ENCODE measurements at regions not wholly inside any gene's neighbourhood (a gene's known extent, or its start where the extent isn't known, plus 50 kb on each side); places are given as distances from the start of the nearest gene placed in this dataset.

GRCh38 chr14:34220378-34220706 is 241.7 kb downstream of the SPTSSA start:
- TF ChIP-seq, protein P1, sequence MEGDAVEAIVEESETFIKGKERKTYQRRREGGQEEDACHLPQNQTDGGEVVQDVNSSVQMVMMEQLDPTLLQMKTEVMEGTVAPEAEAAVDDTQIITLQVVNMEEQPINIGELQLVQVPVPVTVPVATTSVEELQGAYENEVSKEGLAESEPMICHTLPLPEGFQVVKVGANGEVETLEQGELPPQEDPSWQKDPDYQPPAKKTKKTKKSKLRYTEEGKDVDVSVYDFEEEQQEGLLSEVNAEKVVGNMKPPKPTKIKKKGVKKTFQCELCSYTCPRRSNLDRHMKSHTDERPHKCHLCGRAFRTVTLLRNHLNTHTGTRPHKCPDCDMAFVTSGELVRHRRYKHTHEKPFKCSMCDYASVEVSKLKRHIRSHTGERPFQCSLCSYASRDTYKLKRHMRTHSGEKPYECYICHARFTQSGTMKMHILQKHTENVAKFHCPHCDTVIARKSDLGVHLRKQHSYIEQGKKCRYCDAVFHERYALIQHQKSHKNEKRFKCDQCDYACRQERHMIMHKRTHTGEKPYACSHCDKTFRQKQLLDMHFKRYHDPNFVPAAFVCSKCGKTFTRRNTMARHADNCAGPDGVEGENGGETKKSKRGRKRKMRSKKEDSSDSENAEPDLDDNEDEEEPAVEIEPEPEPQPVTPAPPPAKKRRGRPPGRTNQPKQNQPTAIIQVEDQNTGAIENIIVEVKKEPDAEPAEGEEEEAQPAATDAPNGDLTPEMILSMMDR (IDR thresholded peaks at IDR 0.05; ENCODE audit: low read depth, low read length): no peak
- DNase-seq (ENCODE audit: low read depth, low spot score): no peak
- in situ Hi-C loops (cut with HindIII; ENCODE audit: low sequenced_read_pairs): no loop called here
- H3K4me3 ChIP-seq (ENCODE audit: low read depth, low read length): no peak overlapping the region

DNA sequence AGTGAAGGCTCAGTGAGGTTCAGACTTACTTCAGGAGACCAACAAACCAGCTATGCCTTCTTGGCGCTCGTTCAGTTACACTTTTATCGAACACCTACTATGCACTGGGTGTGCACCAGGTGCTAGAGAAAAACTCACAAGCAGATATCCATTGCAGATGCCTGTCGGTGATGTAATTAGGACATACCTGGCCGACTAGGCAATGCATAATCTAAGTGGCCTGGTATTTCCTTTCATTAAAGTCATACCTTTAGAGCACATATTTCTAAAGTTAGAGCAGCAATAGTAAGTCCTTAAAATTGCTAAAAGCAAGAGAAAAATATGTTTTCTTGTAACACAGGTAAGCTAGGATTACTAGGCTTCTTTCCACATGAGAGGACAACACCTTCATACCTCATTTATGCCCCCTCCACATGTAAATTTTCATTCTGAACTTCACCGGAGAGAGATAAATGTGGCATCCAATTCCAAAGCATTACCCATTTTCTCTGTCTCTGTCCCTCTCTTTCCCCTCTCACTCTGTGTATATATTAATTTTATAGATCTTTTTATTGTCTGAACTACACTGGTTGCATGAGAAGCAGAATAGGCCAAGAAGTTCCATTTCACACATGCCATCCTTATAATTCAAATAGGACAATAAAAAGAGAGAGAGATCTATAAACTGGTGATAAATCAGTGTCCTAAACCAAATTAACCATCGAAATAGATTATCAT is 242.2 kb downstream of the SPTSSA start:
- no peak overlapping the region for H3K4me3 ChIP-seq (ENCODE audit: low read depth, low read length)
- DNase-seq (ENCODE audit: low read depth, low spot score): no peak
- in situ Hi-C loops (cut with HindIII; ENCODE audit: low sequenced_read_pairs): no loop called here
- TF ChIP-seq, protein P1 (IDR thresholded peaks at IDR 0.05; ENCODE audit: low read depth, low read length): no peak

DNA sequence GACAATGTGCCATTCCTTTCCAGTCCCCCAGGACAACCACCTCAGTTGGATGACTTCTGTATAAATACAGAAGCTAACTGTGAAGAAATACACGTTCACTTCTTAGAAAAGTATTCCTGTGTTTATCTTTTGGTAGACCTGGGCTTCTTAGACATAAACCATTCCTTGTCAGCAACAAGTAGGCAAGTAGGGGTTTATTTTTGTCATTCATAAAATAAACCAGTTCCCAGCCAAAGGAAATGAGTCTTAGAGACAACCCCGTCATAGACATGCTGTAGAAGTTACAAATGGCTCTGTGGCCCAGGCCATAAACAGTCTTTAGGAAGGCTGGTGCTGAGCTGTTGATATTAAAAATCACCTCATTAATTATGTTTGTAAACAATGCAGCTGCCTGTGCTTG is 243.2 kb downstream of the SPTSSA start:
- in situ Hi-C loops (cut with HindIII; ENCODE audit: low sequenced_read_pairs): no loop called here
- no peak for DNase-seq (ENCODE audit: low read depth, low spot score)
- TF ChIP-seq, protein P1 (IDR thresholded peaks at IDR 0.05; ENCODE audit: low read depth, low read length): no peak
- no peak overlapping the region for H3K4me3 ChIP-seq (ENCODE audit: low read depth, low read length)

GRCh38 chr14:34214961-34215360 is 247.1 kb downstream of the SPTSSA start:
- no peak overlapping the region for H3K4me3 ChIP-seq (ENCODE audit: low read depth, low read length)
- DNase-seq (ENCODE audit: low read depth, low spot score): no peak
- TF ChIP-seq, protein P1 (IDR thresholded peaks at IDR 0.05; ENCODE audit: low read depth, low read length): no peak
- in situ Hi-C loops (cut with HindIII; ENCODE audit: low sequenced_read_pairs): no loop called here

- TF ChIP-seq, protein P1 (IDR thresholded peaks at IDR 0.05; ENCODE audit: low read depth, low read length): no peak
- no peak for DNase-seq (ENCODE audit: low read depth, low spot score)
- in situ Hi-C loops (cut with HindIII; ENCODE audit: low sequenced_read_pairs): no loop called here
- H3K4me3 ChIP-seq (ENCODE audit: low read depth, low read length): no peak overlapping the region
These were observed 248.7 kb downstream of the SPTSSA start for GRCh38 chr14:34213332-34213731.

DNA sequence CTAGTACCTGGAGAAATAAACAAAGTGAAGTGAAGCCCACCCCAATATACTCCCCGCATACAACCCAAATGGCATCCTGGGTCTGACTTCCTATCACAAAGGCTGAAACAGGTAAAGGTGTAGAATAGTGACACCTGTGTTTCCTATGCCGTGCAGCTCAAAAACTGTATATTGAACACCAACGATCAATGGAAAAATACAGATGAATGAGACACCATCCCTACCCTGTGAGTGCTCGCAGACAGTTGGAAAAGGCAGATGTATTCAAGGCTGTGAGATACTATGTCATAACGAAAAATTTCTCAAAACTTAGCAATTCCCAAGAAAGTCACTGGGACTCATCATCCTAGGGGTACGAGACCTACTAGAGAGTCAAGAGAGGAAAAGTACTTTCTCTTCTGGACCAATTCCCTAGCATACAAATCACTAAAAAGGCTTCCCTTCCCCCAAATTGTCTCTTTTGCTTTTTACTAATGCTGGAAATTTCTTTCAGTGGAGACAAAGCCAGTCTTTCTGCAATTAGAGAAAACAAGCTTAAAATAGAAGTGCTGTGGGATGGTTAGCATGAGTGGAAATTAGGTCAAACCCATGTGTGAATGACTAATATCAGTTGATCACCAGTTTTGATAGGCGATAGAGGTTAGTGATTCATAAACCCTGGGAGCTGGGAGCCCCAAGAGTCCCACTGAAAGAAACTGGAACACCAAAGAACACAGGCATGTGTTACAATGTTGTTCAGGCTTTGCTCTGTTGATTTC is 249.7 kb downstream of the SPTSSA start:
- no peak for DNase-seq (ENCODE audit: low read depth, low spot score)
- H3K4me3 ChIP-seq (ENCODE audit: low read depth, low read length): no peak overlapping the region
- in situ Hi-C loops (cut with HindIII; ENCODE audit: low sequenced_read_pairs): no loop called here
- TF ChIP-seq, protein P1 (IDR thresholded peaks at IDR 0.05; ENCODE audit: low read depth, low read length): no peak
